WTC11 (cell line): ENCODE measurements at regions not wholly inside any gene's neighbourhood (a gene's known extent, or its start where the extent isn't known, plus 50 kb on each side); places are given as distances from the start of the nearest gene placed in this dataset.

Source experiments
- ESRRA ChIP-seq: sonication (generic); formaldehyde crosslinking; IDR thresholded peaks from 2 replicates; pipeline ENCODE4 v1.8.1; 2022; ENCODE audit warnings: mild to moderate bottlenecking, missing genetic modification reagents, borderline replicate concordance
- TF ChIP-seq, protein P1 (sequence below): sonication (generic); formaldehyde crosslinking; IDR thresholded peaks from 2 replicates; pipeline ENCODE4 v1.8.0; 2022; ENCODE audit warnings: mild to moderate bottlenecking, missing genetic modification reagents

DNA sequence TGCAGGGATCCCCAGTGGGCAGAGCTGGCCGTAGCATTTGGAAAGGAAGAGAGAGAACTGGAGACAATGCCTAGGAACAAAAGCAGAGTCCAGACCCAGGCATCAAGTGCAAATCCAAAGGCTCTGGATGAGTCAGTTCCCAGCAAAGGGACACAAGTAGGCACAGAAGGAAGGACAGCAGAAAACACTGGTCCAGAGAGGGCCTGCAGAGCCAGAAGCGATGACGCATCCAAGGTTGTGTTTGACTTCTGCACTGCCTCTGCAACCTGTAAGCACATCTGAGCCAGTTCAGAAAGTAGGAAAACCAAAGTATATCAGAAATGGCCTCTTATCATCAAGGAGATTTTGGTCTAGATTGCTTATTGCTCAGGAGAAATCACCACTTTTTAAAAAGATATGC is 604.5 kb downstream of the FGF9 start:
- TF ChIP-seq ESRRA (CRISPR knock-in tag): no peak
- TF ChIP-seq, protein P1, sequence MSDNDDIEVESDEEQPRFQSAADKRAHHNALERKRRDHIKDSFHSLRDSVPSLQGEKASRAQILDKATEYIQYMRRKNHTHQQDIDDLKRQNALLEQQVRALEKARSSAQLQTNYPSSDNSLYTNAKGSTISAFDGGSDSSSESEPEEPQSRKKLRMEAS (CRISPR knock-in tag): no peak
